GM13977 (cell line): ENCODE measurements at regions not wholly inside any gene's neighbourhood (a gene's known extent, or its start where the extent isn't known, plus 50 kb on each side); places are given as distances from the start of the nearest gene placed in this dataset.

ENCODE experiments used
- DNase-seq: peaks from one replicate; pipeline ENCODE4 v3.0.0; 2012; ENCODE audit warnings: low spot score
- in situ Hi-C: fragments of 300-500 bp; cut with MboI; formaldehyde crosslinking; loops from one replicate; pipeline ENCODE4 v1.12.0; 2022; ENCODE audit warnings: low sequenced_read_pairs, low pct_unique_long_range_greater_than_20kb, mixed read lengths, inconsistent platforms; ENCODE audit not compliant: unreplicated experiment
- TF ChIP-seq, protein P1 (sequence below): IDR thresholded peaks from 2 replicates; pipeline ENCODE4 v1.5.1; 2012; ENCODE audit warnings: mild to moderate bottlenecking, control low read depth; ENCODE audit not compliant: insufficient read depth; ENCODE audit errors: extremely low read depth, missing control alignments

DNA sequence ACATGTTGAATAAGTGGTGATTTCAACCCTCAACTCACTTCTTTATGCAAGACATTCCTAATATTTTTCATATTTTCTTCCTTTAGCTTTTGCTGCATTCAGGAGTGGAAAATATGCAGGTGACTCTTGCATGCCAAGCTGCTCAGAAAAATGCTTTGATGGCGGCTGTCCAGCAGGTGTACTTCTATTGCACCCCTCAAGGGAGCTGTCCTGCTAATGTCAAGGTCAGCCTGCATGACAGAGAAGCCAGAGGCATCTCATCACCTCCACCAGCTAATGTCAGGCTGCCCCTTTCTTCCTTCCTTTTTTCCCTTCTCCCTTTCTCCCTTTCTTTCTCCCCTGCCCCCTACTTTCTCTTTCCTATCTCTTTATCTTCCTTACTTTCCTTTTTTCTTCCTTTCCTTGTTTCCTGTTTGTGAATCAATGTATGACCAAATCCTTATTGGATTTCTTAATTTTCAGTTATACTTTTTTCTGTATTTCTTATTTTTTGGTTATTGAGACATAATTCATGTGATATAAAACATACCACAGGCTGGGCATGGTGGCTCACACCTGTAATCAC, 112.2 kb downstream of the CD164 start:
- in situ Hi-C loops, result no loop called here
- TF ChIP-seq, protein P1, sequence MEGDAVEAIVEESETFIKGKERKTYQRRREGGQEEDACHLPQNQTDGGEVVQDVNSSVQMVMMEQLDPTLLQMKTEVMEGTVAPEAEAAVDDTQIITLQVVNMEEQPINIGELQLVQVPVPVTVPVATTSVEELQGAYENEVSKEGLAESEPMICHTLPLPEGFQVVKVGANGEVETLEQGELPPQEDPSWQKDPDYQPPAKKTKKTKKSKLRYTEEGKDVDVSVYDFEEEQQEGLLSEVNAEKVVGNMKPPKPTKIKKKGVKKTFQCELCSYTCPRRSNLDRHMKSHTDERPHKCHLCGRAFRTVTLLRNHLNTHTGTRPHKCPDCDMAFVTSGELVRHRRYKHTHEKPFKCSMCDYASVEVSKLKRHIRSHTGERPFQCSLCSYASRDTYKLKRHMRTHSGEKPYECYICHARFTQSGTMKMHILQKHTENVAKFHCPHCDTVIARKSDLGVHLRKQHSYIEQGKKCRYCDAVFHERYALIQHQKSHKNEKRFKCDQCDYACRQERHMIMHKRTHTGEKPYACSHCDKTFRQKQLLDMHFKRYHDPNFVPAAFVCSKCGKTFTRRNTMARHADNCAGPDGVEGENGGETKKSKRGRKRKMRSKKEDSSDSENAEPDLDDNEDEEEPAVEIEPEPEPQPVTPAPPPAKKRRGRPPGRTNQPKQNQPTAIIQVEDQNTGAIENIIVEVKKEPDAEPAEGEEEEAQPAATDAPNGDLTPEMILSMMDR, result no peak
- no peak for DNase-seq

GRCh38 chr6:109269057-109269456, 113.2 kb downstream of the CD164 start:
- DNase-seq, result no peak
- TF ChIP-seq, protein P1, result no peak
- in situ Hi-C loops, result no loop called here

DNA sequence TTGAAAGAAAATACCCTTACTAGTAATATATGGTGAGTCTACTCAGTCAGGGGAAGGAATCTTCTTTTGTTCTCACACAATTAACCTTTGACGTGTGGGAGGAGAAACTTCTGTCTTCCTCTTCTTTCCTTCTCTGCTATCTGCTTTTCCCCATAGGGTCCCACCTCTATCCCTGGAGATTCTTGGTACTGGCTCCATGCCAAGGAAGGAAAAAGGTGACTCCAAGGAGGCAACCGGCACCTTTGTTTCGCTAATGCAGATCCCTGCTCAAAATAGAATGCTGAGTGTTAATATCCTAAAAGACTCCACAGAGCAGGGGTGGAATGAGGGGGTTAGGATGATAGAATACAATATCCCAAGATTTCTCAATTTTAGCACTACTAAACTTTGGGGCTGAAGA, 116.7 kb downstream of the CD164 start:
- in situ Hi-C loops, result no loop called here
- DNase-seq, result no peak
- TF ChIP-seq, protein P1, result no peak

DNA sequence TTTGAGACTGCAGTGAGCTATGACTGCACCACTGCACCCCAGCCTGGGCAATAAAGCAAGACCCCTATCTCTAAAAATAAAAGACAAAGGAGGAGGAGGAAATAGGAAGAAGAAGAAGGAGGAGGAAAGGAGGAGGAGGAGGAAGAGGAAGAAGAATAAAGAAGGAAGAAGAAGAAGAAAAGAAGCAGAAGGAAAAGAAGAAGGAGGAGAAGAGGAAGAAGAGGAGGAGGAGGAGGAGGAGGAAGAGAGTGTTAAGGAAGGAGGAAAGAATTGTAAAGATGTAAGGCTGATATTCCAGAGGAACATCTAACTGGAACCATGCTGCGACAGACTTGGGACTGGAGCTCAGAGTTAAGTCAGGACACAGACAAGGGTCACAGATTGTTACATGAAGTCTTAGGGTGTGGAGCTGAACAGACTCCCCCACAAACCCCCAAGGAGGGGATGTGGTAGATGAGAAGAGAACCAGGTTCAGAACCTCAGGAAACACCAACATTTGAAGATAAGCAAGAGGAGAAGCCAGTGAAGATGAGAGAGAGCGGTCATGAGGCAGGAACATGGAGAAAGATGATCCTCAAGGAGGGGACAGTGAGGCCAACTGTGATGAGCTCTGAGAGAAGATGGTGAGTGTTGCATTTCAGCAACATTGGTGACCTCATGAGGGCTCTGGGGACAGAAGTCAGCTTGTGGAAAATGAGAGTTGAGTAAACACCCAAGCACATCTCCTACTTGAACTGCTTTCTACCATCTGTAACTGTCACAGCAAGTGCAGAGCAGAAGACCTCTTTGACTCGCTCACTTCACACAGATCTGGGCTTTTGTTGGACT, 118.2 kb downstream of the CD164 start:
- no peak for DNase-seq
- TF ChIP-seq, protein P1, result no peak
- in situ Hi-C loops, result no loop called here

DNA sequence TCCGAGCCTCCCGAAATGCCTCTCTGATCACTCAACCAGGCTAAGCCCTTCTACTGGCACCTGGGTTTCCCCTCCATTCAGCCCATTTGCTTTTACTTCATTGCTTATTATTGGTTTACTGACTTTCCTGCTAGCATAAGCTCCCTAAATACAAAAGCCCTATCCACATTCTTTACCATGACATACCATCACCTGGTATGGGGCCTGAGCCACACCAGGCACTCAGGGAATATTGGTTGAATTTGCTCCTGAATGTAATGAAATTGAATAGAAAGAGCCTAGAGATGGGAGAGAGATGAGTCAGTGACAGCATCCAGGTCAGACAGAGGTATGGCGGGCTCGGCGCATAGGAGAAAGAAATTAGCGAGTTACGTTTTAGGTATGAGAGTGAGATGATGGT, 120.0 kb downstream of the CD164 start:
- TF ChIP-seq, protein P1, result no peak
- in situ Hi-C loops, result no loop called here
- DNase-seq, result no peak

DNA sequence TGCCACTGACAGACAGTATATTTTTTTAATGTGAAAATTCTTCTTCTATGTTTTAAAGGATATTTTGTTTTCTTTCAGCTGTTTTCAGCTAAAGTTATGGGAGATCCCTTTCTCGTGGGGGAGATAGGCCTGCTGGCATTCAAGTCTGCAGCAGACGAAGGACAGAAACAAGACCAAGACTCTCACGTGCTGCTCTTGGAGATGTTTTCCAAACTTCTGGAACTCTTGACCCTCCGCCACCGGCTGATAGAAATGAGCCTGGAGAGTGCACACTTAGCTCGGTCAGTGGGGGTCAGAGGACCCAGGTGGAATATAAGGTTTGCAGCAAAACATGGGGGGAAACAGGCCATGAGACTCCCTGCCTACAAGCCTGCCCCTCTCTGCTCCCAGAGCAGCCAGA, 120.5 kb downstream of the CD164 start:
- DNase-seq, result no peak
- in situ Hi-C loops, result no loop called here
- TF ChIP-seq, protein P1, result no peak
